Astrocyte (in vitro differentiated cells and primary cell): ENCODE measurements at regions not wholly inside any gene's neighbourhood (a gene's known extent, or its start where the extent isn't known, plus 50 kb on each side); places are given as distances from the start of the nearest gene placed in this dataset.

Source experiments
- DNase-seq: peaks from one replicate; pipeline ENCODE4 v3.0.0-alpha.2; 2010; ENCODE audit warnings: low read depth
- FAIRE-seq: peaks from 2 replicates; lab custom pipeline; 2011; peaks lifted over from hg19 to GRCh38; lab: Jason Lieb, UNC
- H2AFZ ChIP-seq: 2 replicates; pipeline ENCODE4 v1.6.0; 2012; ENCODE audit warnings: low read depth, low read length, inconsistent platforms
- H3K27ac ChIP-seq: 2 replicates; pipeline ENCODE4 v1.5.1; 2011; ENCODE audit warnings: low read depth, low read length, inconsistent platforms
- H3K27me3 ChIP-seq: 2 replicates; pipeline ENCODE4 v1.6.0; 2011; ENCODE audit warnings: low read length, inconsistent platforms; ENCODE audit not compliant: insufficient read depth
- H3K36me3 ChIP-seq: 2 replicates; pipeline ENCODE4 v1.5.1; 2011; ENCODE audit warnings: low read length, inconsistent platforms; ENCODE audit not compliant: insufficient read depth
- H3K4me1 ChIP-seq: 2 replicates; pipeline ENCODE4 v1.5.1; 2011; ENCODE audit warnings: low read length, inconsistent platforms; ENCODE audit not compliant: insufficient read depth
- H3K4me2 ChIP-seq: 2 replicates; pipeline ENCODE4 v1.6.0; 2012; ENCODE audit warnings: low read length, inconsistent platforms
- H3K4me3 ChIP-seq: 2 replicates; pipeline ENCODE4 v1.5.1; 2011; ENCODE audit warnings: low read depth, mild to moderate bottlenecking, low read length, inconsistent platforms; ENCODE audit not compliant: insufficient read depth
- H3K79me2 ChIP-seq: 2 replicates; pipeline ENCODE4 v1.6.0; 2012; ENCODE audit warnings: mild to moderate bottlenecking, low read length, inconsistent platforms; ENCODE audit not compliant: insufficient read depth
- H3K9ac ChIP-seq: 2 replicates; pipeline ENCODE4 v1.6.0; 2012; ENCODE audit warnings: mild to moderate bottlenecking, low read length, inconsistent platforms
- H3K9me3 ChIP-seq: 2 replicates; pipeline ENCODE4 v1.5.1; 2012; ENCODE audit warnings: low read depth, mild to moderate bottlenecking, low read length, inconsistent platforms; ENCODE audit not compliant: insufficient read depth
- H4K20me1 ChIP-seq: 2 replicates; pipeline ENCODE4 v1.6.0; 2012; ENCODE audit warnings: low read length, inconsistent platforms; ENCODE audit not compliant: insufficient read depth
- H3K27ac Mint-ChIP-seq: one replicate; pipeline ENCODE4 v1.8.0; 2021; ENCODE audit warnings: mild to moderate bottlenecking, mixed read lengths; ENCODE audit not compliant: unreplicated experiment
- H3K27me3 Mint-ChIP-seq: one replicate; pipeline ENCODE4 v1.8.0; 2021; ENCODE audit warnings: low read depth, mixed read lengths; ENCODE audit not compliant: unreplicated experiment
- H3K36me3 Mint-ChIP-seq: one replicate; pipeline ENCODE4 v1.8.0; 2021; ENCODE audit warnings: low read depth, mixed read lengths; ENCODE audit not compliant: unreplicated experiment
- H3K4me1 Mint-ChIP-seq: one replicate; pipeline ENCODE4 v1.8.0; 2021; ENCODE audit warnings: low read depth, mixed read lengths; ENCODE audit not compliant: unreplicated experiment
- H3K4me3 Mint-ChIP-seq: one replicate; pipeline ENCODE4 v1.8.0; 2021; ENCODE audit warnings: mild to moderate bottlenecking, moderate library complexity, mixed read lengths; ENCODE audit not compliant: unreplicated experiment
- H3K9me3 Mint-ChIP-seq: one replicate; pipeline ENCODE4 v1.8.0; 2021; ENCODE audit warnings: mild to moderate bottlenecking, mixed read lengths; ENCODE audit not compliant: unreplicated experiment
- EZH2 ChIP-seq: IDR thresholded peaks from 2 replicates; pipeline ENCODE4 v1.6.1; 2012; ENCODE audit warnings: mild to moderate bottlenecking, low read length, inconsistent platforms; ENCODE audit not compliant: insufficient read depth
- TF ChIP-seq, protein P1 (sequence below): IDR thresholded peaks from 2 replicates; pipeline ENCODE4 v1.5.1; 2011; ENCODE audit warnings: low read depth, mild to moderate bottlenecking, inconsistent platforms, low read length, moderate library complexity; ENCODE audit not compliant: insufficient read depth

DNA sequence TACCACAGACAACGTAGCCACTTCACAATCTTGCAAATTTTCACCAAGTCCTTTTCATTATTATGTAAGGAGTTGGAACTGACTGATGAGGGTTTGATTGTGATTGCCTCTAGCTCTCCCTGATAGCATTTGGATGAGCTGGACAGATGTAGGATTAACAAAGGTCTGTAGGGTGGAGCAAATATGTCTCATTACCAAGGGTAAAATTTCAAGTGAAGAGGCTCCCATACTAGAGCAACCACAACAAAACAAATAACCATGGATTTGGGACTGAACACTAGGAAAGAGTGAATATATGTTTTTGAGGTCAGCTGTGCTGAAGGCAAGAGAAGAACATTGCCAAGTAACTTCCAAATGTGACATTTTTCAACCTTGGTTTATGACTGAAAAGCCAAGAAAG is 281.7 kb downstream of the NEBL start:
- H3K4me1 ChIP-seq = no peaks in the 10 kb centered on the region
- Mint-ChIP-seq H3K4me3 (no peak overlapping the region), H3K27ac (no peak overlapping the region), H3K9me3 (no peaks in the 10 kb centered on the region), H3K27me3 (no peaks in the 10 kb centered on the region), H3K36me3 (no peaks in the 10 kb centered on the region), H3K4me1 (no peaks in the 10 kb centered on the region)
- H3K27ac ChIP-seq = no peak overlapping the region
- H4K20me1 ChIP-seq = no peaks in the 10 kb centered on the region
- no peak for FAIRE-seq
- DNase-seq = no peak
- no peaks in the 10 kb centered on the region for H3K79me2 ChIP-seq
- H3K36me3 ChIP-seq = no peaks in the 10 kb centered on the region
- H3K4me3 ChIP-seq = no peak overlapping the region
- no peaks in the 10 kb centered on the region for H3K27me3 ChIP-seq
- no peak overlapping the region for H3K9ac ChIP-seq
- no peak for TF ChIP-seq EZH2
- TF ChIP-seq, protein P1, sequence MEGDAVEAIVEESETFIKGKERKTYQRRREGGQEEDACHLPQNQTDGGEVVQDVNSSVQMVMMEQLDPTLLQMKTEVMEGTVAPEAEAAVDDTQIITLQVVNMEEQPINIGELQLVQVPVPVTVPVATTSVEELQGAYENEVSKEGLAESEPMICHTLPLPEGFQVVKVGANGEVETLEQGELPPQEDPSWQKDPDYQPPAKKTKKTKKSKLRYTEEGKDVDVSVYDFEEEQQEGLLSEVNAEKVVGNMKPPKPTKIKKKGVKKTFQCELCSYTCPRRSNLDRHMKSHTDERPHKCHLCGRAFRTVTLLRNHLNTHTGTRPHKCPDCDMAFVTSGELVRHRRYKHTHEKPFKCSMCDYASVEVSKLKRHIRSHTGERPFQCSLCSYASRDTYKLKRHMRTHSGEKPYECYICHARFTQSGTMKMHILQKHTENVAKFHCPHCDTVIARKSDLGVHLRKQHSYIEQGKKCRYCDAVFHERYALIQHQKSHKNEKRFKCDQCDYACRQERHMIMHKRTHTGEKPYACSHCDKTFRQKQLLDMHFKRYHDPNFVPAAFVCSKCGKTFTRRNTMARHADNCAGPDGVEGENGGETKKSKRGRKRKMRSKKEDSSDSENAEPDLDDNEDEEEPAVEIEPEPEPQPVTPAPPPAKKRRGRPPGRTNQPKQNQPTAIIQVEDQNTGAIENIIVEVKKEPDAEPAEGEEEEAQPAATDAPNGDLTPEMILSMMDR = no peak
- no peak overlapping the region for H3K4me2 ChIP-seq
- no peak overlapping the region for H2AFZ ChIP-seq
- no peaks in the 10 kb centered on the region for H3K9me3 ChIP-seq

DNA sequence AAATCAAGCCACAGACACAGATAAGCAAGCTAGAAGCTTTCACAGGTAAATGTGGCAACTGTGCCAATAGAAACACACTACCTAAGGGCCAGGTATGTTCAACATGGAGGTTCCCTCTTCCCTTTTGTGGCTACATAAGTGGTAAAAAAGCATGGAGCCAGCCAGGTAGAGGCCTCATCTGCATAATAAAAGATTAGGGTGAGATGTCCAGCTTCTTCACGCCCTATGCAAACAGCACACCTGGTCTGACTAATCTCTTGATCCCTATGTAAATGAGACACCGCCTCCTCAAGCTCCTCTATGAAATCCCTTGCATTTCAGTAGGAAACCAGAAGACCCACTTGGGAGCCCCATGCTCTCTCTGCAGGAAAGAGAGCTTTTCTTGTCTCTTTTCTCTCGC is 282.2 kb downstream of the NEBL start:
- no peaks in the 10 kb centered on the region for H3K4me1 ChIP-seq
- Mint-ChIP-seq H3K27ac (no peak overlapping the region), H3K4me3 (no peak overlapping the region), H3K36me3 (no peaks in the 10 kb centered on the region), H3K4me1 (no peaks in the 10 kb centered on the region), H3K9me3 (no peaks in the 10 kb centered on the region), H3K27me3 (no peaks in the 10 kb centered on the region)
- no peak overlapping the region for H3K9ac ChIP-seq
- no peaks in the 10 kb centered on the region for H3K27me3 ChIP-seq
- no peak overlapping the region for H3K4me2 ChIP-seq
- H3K9me3 ChIP-seq = no peaks in the 10 kb centered on the region
- TF ChIP-seq, protein P1 = no peak
- no peak for TF ChIP-seq EZH2
- no peaks in the 10 kb centered on the region for H4K20me1 ChIP-seq
- no peak overlapping the region for H3K27ac ChIP-seq
- no peaks in the 10 kb centered on the region for H3K79me2 ChIP-seq
- DNase-seq (no peak), FAIRE-seq (no peak)
- H2AFZ ChIP-seq = no peak overlapping the region
- H3K36me3 ChIP-seq = no peaks in the 10 kb centered on the region
- H3K4me3 ChIP-seq = no peak overlapping the region

DNA sequence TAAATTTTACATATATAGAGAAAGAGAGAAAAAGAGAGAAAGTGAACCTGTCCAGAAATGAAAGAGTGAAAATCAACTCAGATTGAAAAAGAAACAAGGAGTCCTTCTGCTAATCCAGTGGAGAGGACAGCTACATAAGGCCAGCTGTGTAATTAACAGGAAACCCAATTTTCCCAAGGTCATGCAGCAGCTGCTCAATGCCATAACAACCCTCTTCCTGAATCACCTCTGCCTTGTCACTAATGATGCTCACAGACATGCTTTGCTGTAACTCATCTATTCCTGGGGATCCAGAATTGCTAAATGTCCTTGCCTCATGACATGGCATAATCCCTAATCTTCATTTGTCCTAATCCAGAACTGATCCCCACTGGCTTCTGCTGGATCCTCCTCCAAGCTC is 288.6 kb downstream of the NEBL start:
- Mint-ChIP-seq H3K4me3 (no peak overlapping the region), H3K27ac (no peak overlapping the region)
- no peak for FAIRE-seq

More for the DNA sequence above, 288.6 kb downstream of the NEBL start:
- no peak for DNase-seq
- Mint-ChIP-seq H3K27me3 (no peaks in the 10 kb centered on the region), H3K9me3 (peaks cover 4% of the 10 kb centered on the region), H3K4me1 (no peaks in the 10 kb centered on the region), H3K36me3 (no peaks in the 10 kb centered on the region)
- H3K27ac ChIP-seq = no peak overlapping the region
- H3K9ac ChIP-seq = no peak overlapping the region
- H3K4me2 ChIP-seq = no peak overlapping the region
- H3K36me3 ChIP-seq = no peaks in the 10 kb centered on the region
- no peaks in the 10 kb centered on the region for H3K27me3 ChIP-seq
- no peaks in the 10 kb centered on the region for H3K79me2 ChIP-seq
- H3K9me3 ChIP-seq = no peaks in the 10 kb centered on the region
- no peaks in the 10 kb centered on the region for H4K20me1 ChIP-seq
- TF ChIP-seq, protein P1 = no peak
- TF ChIP-seq EZH2 = no peak
- no peak overlapping the region for H3K4me3 ChIP-seq
- H3K4me1 ChIP-seq = no peaks in the 10 kb centered on the region
- no peak overlapping the region for H2AFZ ChIP-seq
